Heart right ventricle (tissue), 16 donors: ENCODE measurements at regions not wholly inside any gene's neighbourhood (a gene's known extent, or its start where the extent isn't known, plus 50 kb on each side); places are given as distances from the start of the nearest gene placed in this dataset.
A peak's percentile ranks its signal among the peaks of the same experiment; 100 is the strongest.

Experiments
- ATAC-seq, 8 donors: fragments of 200-7000 bp; cut with Tn5 transposase; one replicate each; pipeline ENCODE4 v1.9.1; 2020; ENCODE audit warnings: mild to moderate bottlenecking in 8 of 8, moderate library complexity in 8 of 8, moderate number of reproducible peaks in 1 of 8
- DNase-seq, 2 donors: peaks; one replicate each; pipeline ENCODE4 v3.0.0-alpha.2; 2020
- H3K27ac ChIP-seq, 10 donors: fragments of 200-600 bp; sonication (generic) in 2 of 10; one replicate each; pipeline versions ENCODE4 v1.5.0 to v1.8.0; 2020 to 2022; ENCODE audit warnings: mild to moderate bottlenecking in 3 of 10
- H3K27me3 ChIP-seq, 7 donors: fragments of 200-600 bp; one replicate each; pipeline ENCODE4 v1.8.0; 2021 to 2022; ENCODE audit warnings: mild to moderate bottlenecking in 2 of 7
- H3K36me3 ChIP-seq, 9 donors: fragments of 200-600 bp; sonication (generic) in 1 of 9; one replicate each; pipeline versions ENCODE4 v1.5.0 to v1.8.0; 2020 to 2022; ENCODE audit warnings: mild to moderate bottlenecking in 2 of 9
- H3K4me1 ChIP-seq, 9 donors: fragments of 200-600 bp; sonication (generic) in 1 of 9; one replicate each; pipeline versions ENCODE4 v1.5.0 to v1.8.0; 2020 to 2022; ENCODE audit warnings: mild to moderate bottlenecking in 4 of 9
- H3K4me3 ChIP-seq, 10 donors: fragments of 200-600 bp; sonication (generic) in 2 of 10; one replicate each; pipeline versions ENCODE4 v1.5.0 to v1.8.0; 2020 to 2022; ENCODE audit warnings: mild to moderate bottlenecking in 7 of 10, moderate library complexity in 2 of 10
- H3K9me3 ChIP-seq, 11 donors: fragments of 200-600 bp in 10 of 11; sonication (generic) in 2 of 11; one replicate each; pipeline versions ENCODE4 v1.5.0 to v1.8.0; 2013 to 2022; ENCODE audit warnings: mild to moderate bottlenecking in 2 of 11, control low read depth in 1 of 11, moderate library complexity in 1 of 11
- WGBS, 2 donors: extraction: QIAGEN DNeasy Blood & Tissue Kit; methylation state at CpG; one replicate each; pipeline ENCODE4 v1.1.7; 2013; ENCODE audit warnings: inconsistent platforms in 1 of 2; 5-methylcytosine and 5-hydroxymethylcytosine counted together
- intact Hi-C, 10 donors: fragments of 100-400 bp; cut with DNase I; formaldehyde crosslinking; loops; one replicate each; pipeline versions ENCODE4 v1.11.1 to v1.14.2; 2022
- TF ChIP-seq, protein P1 (sequence below), 9 donors: fragments of 200-600 bp; sonication (generic) in 2 of 9; IDR thresholded peaks; one replicate each; pipeline versions ENCODE4 v1.5.0 to v1.8.0; 2021 to 2022; ENCODE audit warnings: antibody characterized with exemption in 9 of 9, mild to moderate bottlenecking in 5 of 9, moderate library complexity in 1 of 9
- donor health status: Arrhythmogenic right ventricular cardiomyopathy.
- donor health status: ischemic (EF 13 %, LVEDD 7.1; RV severe dilation, severe dysfunction).
- donor health status: healthy with polysubstance abuse.
- donor health status: DM: no; HTN: yes; CAD: no.
- donor health status: DM: no; HTN: no; CAD: no.
- donor health status: ischemic (EF 25% LVEDD 6.9; RV normal size, moderate dysfunction).
- donor health status: ischemic (EF 25% LVEDD 5.7; RV mildly dilated, moderate dysfunction).
- donor health status: healthy.
- donor health status: DM: yes; HTN: yes; CAD: no.
- donor health status: Ischemic cardiomyopathy.
- donor health status: ischemic (EF 35%, LVEDD 5.7; RV mildly dilated, moderate dysfunction).
- donor health status: nonischemic (EF 11% LVEDD 7.7; RV severe dilation, severe dysfunction).
- donor health status: DM: yes; HTN: yes; CAD: no.
- donor health status: PGD.
- donor health status: ischemic (EF 29% LVEDD 5.4; RV normal size, mild dysfunction).
- donor health status: nonischemic (EF 23%, LVEDD 6.1; RV moderate dilation, normal function).

DNA sequence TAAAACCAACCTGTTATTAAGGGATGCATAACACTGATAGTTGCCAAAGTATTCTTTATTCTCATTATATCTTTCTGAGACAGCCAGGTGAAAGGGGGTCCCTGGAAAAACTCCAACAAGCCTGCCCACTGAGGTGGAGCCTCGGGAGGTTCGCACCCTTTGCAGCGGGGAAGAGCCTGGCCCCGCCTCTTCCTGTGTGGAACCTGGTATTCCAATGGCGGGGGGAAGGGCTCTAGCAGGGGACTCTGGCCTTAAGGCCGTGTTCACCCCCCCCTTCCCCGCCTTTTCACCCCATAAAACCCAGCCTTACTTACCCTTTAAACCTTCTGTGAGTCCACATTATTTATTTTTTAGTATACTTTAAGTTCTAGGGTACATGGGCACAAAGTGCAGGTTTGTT lies 62.4 kb upstream of the PDK4 start:
- Histone ChIP-seq H3K9me3 (peaks cover 0 to 23% (median 0%) of the 10 kb centered on the region in 11 donors), H3K27me3 (no peaks in the 10 kb centered on the region), H3K4me1 (peaks cover 0 to 6% (median 0%) of the 10 kb centered on the region in 9 donors), H3K27ac (no peak overlapping the region), H3K36me3 (no peaks in the 10 kb centered on the region), H3K4me3 (no peak overlapping the region)
- TF ChIP-seq, protein P1, sequence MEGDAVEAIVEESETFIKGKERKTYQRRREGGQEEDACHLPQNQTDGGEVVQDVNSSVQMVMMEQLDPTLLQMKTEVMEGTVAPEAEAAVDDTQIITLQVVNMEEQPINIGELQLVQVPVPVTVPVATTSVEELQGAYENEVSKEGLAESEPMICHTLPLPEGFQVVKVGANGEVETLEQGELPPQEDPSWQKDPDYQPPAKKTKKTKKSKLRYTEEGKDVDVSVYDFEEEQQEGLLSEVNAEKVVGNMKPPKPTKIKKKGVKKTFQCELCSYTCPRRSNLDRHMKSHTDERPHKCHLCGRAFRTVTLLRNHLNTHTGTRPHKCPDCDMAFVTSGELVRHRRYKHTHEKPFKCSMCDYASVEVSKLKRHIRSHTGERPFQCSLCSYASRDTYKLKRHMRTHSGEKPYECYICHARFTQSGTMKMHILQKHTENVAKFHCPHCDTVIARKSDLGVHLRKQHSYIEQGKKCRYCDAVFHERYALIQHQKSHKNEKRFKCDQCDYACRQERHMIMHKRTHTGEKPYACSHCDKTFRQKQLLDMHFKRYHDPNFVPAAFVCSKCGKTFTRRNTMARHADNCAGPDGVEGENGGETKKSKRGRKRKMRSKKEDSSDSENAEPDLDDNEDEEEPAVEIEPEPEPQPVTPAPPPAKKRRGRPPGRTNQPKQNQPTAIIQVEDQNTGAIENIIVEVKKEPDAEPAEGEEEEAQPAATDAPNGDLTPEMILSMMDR (IDR thresholded peaks at IDR 0.05), result no peak
- intact Hi-C loops, result no loop called here
- peak in 1 of 8 donors; percentile 27 for ATAC-seq
- WGBS, 2 donors, result 65 to 83% methylated on average over 7 of the region's 7 CpGs
- DNase-seq, result no peak

DNA sequence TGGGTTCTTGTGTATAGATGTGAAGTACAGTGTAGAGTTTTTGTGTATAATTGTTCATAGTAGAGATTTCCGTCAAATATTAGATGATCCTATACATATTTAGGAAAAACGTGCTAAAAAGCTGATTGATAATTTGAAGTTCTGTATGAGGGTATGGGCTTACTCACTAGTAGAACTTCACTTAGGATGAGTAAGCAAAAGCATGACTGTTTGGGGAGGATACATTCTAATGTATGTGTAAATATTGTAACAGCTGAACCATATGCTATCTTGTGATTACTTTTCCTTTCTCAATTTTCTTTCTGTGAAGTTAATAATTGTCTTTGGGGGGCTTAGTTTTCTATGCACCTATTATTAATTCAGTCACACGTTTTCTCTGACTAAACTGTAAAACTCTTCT lies 53.2 kb upstream of the PDK4 start:
- H3K27me3 ChIP-seq, result no peaks in the 10 kb centered on the region
- no peaks in the 10 kb centered on the region for H3K36me3 ChIP-seq
- WGBS, 2 donors, result 60 to 66% methylated on average over 3 of the region's 3 CpGs
- H3K4me3 ChIP-seq, result no peak overlapping the region
- ATAC-seq (no peak), DNase-seq (no peak)
- no peaks in the 10 kb centered on the region for H3K4me1 ChIP-seq
- TF ChIP-seq, protein P1 (IDR thresholded peaks at IDR 0.05), result no peak
- intact Hi-C loops, result no loop called here
- H3K9me3 ChIP-seq, result no peaks in the 10 kb centered on the region
- no peak overlapping the region for H3K27ac ChIP-seq

DNA sequence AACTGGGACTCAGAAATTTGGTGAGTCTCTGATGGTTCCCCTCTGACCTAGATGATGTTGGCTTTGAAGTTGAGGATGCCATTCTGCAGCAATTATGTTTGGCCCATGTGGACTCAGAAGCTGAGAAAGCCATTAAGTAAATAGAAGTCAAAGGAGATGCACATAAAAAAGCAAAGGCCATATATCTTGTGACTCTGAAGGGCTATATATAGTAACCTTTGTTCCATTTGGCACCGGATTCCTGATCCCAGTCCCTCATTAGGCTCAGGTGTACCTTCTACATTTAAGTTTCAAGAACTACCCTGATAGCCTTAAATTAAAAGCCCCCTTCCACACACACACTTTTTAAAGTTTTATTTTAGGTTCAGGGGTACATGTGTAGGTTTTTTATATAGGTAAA lies 50.0 kb upstream of the PDK4 start:
- H3K27ac ChIP-seq, result no peak overlapping the region
- no peak overlapping the region for H3K4me3 ChIP-seq
- DNase-seq, result no peak
- no peaks in the 10 kb centered on the region for H3K9me3 ChIP-seq
- WGBS, 2 donors, result 50 to 64% methylated on average over 1 of the region's 1 CpG
- H3K4me1 ChIP-seq, result no peaks in the 10 kb centered on the region
- intact Hi-C loops, result no loop called here
- H3K27me3 ChIP-seq, result no peaks in the 10 kb centered on the region
- TF ChIP-seq, protein P1 (IDR thresholded peaks at IDR 0.05), result no peak
- no peaks in the 10 kb centered on the region for H3K36me3 ChIP-seq
- no peak for ATAC-seq
